Activated CD4-positive, alpha-beta memory T cell treated with anti-CD3 and anti-CD28 coated beads, Interleukin-2, amount 10 ng/mL, durations not matched to agents 7 days and 5 days (primary cell): ENCODE measurements at regions not wholly inside any gene's neighbourhood (a gene's known extent, or its start where the extent isn't known, plus 50 kb on each side); places are given as distances from the start of the nearest gene placed in this dataset.

Experiments
- CTCF ChIA-PET: fragments of 350-600 bp; sonication (Branson Sonifier 250); formaldehyde crosslinking; loops from one replicate; lab custom pipeline; 2021; ENCODE audit warnings: antibody characterized with exemption, inconsistent platforms; lab: Charles Lee
- POLR2A ChIA-PET: fragments of 350-600 bp; sonication (Branson Sonifier 250); formaldehyde crosslinking; loops from one replicate; lab custom pipeline; 2021; ENCODE audit warnings: antibody characterized with exemption; lab: Charles Lee
- DNase-seq: peaks from one replicate; pipeline ENCODE4 v3.0.0-alpha.2; 2020
- H3K27ac Mint-ChIP-seq: one replicate; pipeline ENCODE4 v1.8.0; 2021; ENCODE audit warnings: mild to moderate bottlenecking, mixed read lengths
- H3K27me3 Mint-ChIP-seq: one replicate; pipeline ENCODE4 v1.8.0; 2021; ENCODE audit warnings: mixed read lengths
- H3K36me3 Mint-ChIP-seq: one replicate; pipeline ENCODE4 v1.8.0; 2021; ENCODE audit warnings: low read depth, mixed read lengths
- H3K4me1 Mint-ChIP-seq: one replicate; pipeline ENCODE4 v1.8.0; 2021; ENCODE audit warnings: mixed read lengths
- H3K4me3 Mint-ChIP-seq: one replicate; pipeline ENCODE4 v1.8.0; 2021; ENCODE audit warnings: mild to moderate bottlenecking, mixed read lengths
- H3K9me3 Mint-ChIP-seq: one replicate; pipeline ENCODE4 v1.8.0; 2021; ENCODE audit warnings: mixed read lengths

DNA sequence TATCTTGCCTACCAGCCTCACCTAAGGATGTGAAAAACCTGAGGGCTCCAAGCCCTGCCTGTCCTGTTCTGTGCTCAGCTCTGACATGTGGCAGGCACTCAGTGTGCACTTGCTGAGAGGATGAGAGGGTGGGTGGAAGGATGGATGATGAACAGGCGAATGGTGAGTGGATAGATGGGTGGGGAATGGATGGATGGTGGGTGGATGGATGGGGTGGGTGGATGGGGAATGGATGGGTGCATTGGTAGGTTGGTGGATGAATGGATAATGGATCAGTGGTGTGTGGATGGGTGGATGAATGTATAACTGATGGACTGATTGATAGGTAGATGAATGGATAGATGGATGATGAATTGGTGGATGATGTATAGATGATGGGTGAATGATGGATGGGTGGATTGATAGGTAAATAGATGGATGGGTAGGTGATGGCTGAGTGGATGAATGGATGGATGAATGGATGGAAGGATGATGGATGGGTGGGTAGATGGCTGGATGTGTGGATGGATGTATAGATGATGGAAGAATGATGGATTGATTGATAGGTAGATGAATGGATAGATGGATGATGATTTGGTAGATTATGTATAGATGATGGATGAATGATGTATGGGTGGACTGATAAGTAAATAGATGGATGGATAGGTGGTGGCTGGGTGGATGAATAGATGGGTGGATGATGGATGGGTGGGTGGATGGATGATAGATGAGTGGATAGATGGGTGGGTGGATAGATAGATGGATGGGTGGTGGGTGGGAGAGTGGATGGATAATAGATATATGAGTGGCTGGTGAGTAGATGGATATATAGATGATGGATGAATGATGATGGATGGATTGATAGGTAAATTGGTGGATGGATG lies 69.3 kb upstream of the NKX1-1 start:
- POLR2A ChIA-PET = no interaction called here
- no peaks in the 10 kb centered on the region for H3K36me3 Mint-ChIP-seq
- H3K27me3 Mint-ChIP-seq = no peaks in the 10 kb centered on the region
- no peak overlapping the region for H3K4me3 Mint-ChIP-seq
- CTCF ChIA-PET = no interaction called here
- no peaks in the 10 kb centered on the region for H3K4me1 Mint-ChIP-seq
- H3K27ac Mint-ChIP-seq = no peak overlapping the region
- peaks cover 2% of the 10 kb centered on the region for H3K9me3 Mint-ChIP-seq
- DNase-seq = no peak

DNA sequence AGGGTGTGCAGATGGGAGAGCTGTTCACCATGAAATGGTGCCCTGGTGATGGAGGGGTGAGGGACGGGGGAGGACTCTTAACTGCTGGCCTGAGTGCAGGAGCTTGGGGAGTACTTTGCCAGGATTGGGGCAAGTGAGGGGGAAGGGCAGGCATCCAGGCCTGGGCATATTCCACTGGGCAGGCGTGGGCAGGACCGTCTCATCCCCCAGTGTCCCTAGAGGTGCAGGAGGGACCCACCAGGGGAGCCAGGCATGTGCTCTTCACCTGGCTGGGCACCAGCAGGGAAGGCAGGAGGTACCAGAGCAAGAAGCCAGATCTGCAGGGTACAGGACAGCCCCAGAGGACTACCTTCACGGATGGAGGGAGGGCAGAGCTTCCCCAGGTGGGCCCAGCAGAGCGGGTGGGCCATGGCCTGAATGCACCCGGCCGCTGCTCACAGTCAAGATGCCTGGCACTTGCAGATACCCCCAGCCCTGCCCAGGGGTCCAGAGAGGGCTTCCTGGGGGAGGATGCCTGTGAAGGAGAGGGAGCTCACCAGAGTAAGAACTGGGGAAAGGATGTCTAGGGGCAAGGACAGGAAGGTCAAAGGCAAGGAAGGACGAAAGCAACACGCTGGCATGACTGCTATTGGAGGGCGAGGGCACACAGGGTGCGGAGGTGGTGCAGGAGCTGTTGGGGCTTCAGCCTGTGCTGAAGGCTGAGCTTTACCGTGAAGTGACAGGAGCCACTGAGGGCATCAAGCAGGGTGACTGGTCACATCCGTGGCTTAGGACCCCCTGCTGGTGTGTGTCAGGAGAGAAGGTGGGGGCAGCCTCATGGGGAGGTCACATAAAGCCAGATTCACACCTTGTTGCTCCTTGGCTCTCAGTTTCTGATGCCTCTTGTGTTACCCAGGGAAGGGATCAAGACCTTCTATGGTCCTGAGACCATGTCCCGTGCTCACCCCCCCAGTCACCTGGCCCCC lies 68.2 kb upstream of the NKX1-1 start:
- POLR2A ChIA-PET = no interaction called here
- no peaks in the 10 kb centered on the region for H3K4me1 Mint-ChIP-seq
- H3K4me3 Mint-ChIP-seq = no peak overlapping the region
- no peaks in the 10 kb centered on the region for H3K27me3 Mint-ChIP-seq
- no peak overlapping the region for H3K27ac Mint-ChIP-seq
- CTCF ChIA-PET = no interaction called here
- H3K36me3 Mint-ChIP-seq = no peaks in the 10 kb centered on the region
- DNase-seq = no peak
- H3K9me3 Mint-ChIP-seq = no peaks in the 10 kb centered on the region

DNA sequence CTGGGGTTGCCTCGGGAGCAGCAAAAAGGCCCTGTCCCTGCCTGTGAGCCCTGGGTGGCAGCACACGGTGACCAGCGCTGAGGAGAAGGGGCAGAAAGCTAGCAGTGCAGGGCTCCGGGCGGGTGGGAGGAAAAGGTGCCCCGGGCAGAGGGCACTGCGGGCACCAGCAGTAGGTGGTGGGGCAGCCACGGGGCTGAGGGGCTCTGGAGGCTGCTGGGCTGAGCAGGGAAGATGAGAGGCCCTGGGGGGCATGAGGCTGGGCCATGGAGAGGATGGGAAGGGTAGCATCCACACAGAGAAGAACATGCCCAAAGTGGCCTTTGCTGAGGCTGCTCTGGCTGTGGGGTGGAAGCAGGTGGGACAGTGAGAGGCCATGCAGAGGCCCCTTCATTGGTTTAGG lies 67.5 kb upstream of the NKX1-1 start:
- Mint-ChIP-seq H3K36me3 (no peaks in the 10 kb centered on the region), H3K27me3 (no peaks in the 10 kb centered on the region), H3K9me3 (no peaks in the 10 kb centered on the region), H3K27ac (no peak overlapping the region), H3K4me3 (no peak overlapping the region), H3K4me1 (no peaks in the 10 kb centered on the region)
- DNase-seq = no peak
- ChIA-PET CTCF (no interaction called here), POLR2A (no interaction called here)

DNA sequence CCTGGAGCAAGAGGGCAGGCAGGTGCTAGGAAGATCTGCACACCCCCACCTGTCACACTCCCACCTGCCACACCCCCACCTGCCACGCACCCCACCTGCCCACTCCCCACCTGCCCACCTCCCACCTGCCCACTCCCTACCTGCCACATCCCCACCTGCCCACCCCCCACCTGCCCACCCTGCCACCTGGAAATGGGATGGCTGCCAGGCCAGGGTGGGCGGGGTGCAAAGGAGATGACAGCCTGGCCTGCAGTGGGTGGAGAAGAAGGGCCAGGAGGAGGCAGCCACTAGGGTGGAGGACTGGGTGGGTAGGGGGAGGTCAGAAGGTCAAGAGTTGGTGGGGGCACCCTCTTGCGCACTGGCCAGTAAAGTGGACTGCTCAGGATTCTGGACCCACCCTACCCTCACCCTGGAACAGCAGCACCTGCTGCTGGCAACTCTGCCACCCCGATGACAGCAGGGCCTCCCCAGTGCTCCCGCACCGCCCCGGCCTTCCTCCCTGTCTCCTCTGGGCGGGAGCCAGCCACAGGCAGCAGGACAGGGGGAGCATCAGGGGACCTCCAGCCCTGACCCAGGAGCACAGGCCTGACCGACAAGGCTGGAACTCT lies 66.8 kb upstream of the NKX1-1 start:
- no peak for DNase-seq
- Mint-ChIP-seq H3K27ac (no peak overlapping the region), H3K4me1 (no peaks in the 10 kb centered on the region), H3K27me3 (no peaks in the 10 kb centered on the region), H3K36me3 (no peaks in the 10 kb centered on the region), H3K9me3 (peaks cover 5% of the 10 kb centered on the region), H3K4me3 (no peak overlapping the region)
- POLR2A ChIA-PET = no interaction called here
- CTCF ChIA-PET = no interaction called here

DNA sequence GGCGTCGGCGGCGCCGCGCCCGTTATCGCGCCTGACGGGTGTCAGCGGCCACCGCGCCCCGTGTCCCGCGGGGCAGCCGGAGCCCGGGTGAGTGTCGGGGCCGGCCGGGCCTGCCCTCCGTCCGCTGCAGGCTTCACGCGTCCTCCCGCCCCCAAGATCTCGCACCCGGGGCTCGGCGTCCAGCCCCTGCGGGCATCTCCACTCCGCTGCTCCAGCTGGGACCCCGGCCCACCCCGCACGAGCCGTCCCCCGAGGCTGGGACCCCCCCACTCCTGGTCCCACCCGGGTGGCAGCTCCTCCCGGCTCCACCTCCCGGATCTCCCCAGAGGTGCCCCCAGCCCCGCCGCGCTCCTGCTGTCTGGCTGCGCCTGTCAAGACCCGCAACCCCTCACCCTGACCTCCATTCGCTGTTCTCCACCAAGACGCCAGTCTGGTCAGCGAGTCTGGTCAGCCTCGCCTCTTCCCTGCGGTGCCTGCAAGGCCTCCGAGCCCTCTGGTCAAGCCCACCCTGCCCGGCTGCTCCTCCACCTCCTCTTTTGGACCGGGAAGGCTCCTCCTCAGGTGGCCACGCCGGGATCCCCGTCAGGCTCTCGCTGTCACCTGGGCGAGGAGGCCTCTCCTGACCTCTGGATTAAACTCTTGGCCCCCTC lies 66.0 kb upstream of the NKX1-1 start:
- Mint-ChIP-seq H3K36me3 (no peaks in the 10 kb centered on the region), H3K4me3 (no peak overlapping the region), H3K27me3 (no peaks in the 10 kb centered on the region), H3K4me1 (no peaks in the 10 kb centered on the region), H3K9me3 (peaks cover 12% of the 10 kb centered on the region), H3K27ac (no peak overlapping the region)
- no peak for DNase-seq
- ChIA-PET POLR2A (no interaction called here), CTCF (no interaction called here)

DNA sequence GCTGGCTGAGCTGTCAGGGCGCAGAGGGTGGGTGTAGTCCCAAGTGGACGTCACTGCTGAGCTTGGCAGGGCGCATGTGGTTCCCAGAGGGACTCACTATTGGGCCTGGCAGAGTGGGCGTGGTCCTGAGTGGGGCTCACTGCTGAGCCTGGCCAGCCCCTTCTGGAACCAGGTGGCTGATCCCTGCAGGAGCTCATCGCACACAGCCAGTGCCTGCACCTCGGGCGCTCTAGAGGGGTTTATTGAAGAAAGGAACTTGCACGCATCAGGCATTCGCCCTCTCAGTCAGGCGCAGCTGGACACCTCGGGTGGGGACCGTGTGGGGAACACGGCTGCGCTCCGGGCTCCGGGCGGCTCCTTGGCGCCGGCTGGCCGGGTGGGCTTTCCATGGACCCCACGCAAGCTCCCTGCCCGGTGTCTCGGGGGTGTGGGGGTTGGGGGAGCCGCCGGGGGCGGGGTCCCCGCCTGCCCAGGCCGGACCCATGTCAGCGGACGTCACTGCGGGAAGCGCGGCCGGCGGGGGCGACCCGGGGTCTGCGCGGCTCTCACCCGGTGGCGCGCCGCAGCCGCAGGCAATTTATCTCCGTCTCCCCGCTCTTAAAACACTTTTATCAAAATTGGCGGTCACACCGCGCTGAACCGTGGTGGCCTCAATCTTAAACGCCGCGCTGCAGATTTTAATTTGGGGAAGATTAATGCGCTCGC lies 65.4 kb upstream of the NKX1-1 start:
- Mint-ChIP-seq H3K4me1 (no peaks in the 10 kb centered on the region), H3K9me3 (peaks cover 13% of the 10 kb centered on the region), H3K27me3 (no peaks in the 10 kb centered on the region), H3K36me3 (no peaks in the 10 kb centered on the region), H3K4me3 (no peak overlapping the region), H3K27ac (no peak overlapping the region)
- CTCF ChIA-PET = no interaction called here
- POLR2A ChIA-PET = no interaction called here
- no peak for DNase-seq

DNA sequence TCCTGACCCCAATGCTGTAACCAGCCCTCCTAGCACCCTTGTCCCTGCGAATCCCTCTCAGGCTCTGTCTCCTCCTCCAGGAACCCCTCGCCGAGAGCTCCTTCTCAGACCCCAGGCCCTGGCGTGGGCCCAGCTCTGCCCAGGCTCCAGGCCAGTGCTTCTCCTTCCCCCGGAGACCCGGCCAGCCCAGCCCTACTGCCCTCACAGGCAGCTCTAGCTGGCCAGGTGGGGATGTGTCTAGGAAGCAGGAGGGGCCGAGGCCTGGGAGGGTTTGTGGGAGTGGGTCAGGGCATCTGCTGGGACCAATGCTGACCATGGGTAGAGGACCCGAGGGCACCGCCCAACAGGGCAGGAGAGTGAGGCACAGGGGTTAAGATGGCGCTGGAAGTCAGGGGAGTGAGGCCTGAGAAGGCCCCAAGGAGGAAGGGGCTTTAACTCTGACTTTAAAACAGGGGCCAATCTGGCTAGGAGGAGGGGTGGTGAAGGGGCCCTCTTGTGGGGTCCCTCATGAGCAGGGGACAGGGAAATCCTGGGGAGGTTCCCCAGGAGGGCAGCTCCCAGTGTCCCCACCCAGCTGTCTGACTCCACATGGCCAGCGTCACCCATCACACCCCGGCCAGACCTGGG lies 64.7 kb upstream of the NKX1-1 start:
- POLR2A ChIA-PET = no interaction called here
- no peak overlapping the region for H3K4me3 Mint-ChIP-seq

DNA sequence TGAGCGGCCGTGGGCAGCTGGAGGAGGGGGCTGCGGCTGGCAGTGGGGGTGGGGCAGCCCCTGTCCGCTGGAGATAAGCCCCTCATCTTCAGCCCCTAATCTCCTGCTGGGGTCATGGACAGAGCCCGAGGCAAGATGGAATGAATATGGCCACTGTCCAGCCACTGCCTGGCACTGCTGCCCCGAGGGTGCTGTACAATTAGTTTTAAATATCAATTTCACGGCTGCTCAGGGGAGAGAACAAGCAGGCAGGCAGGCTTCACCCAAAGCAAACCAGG lies 64.1 kb upstream of the NKX1-1 start:
- H3K4me1 Mint-ChIP-seq = no peaks in the 10 kb centered on the region

More for the DNA sequence above, 64.7 kb upstream of the NKX1-1 start:
- no peak overlapping the region for H3K27ac Mint-ChIP-seq
- no peaks in the 10 kb centered on the region for H3K4me1 Mint-ChIP-seq
- CTCF ChIA-PET = no interaction called here
- peaks cover 13% of the 10 kb centered on the region for H3K9me3 Mint-ChIP-seq
- no peaks in the 10 kb centered on the region for H3K27me3 Mint-ChIP-seq
- DNase-seq = no peak
- H3K36me3 Mint-ChIP-seq = no peaks in the 10 kb centered on the region

DNA sequence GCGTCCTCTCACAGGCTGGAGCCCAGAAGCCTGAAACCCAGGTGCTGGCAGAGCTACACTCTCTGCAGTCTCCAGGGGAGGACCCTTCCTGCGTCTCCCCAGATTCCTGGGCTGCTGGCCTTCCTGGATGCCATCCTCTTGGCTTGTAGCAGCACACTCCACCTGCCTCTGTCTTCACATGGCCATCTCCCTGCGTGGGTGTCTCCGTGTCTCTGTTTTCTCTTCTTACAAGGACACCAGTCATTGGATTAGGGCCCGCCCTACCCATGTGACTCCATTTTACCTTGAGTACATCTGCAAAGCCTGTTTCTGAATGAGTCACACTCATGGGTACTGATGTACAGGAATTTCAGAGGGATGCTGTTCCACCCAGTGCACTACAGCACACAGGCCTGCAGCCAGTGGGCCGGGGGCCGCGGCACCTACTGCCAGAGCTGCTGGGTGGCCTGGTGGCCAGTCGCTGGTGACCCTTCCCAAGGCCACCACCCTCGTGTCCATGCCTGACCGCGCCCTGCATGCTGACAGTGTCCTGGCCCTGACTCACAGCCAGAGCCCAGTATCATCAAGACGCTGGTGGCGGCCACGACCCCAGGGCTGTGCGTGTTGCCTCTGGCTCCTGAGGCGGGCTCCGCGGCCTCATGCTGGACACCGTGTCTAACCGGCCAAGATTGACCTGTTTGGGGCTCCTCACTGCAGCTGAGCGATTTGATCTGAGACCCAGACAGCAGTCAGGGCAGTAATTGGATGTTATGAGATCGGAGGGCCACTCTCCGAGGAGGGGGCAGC lies 63.6 kb upstream of the NKX1-1 start:
- ChIA-PET CTCF (no interaction called here), POLR2A (no interaction called here)
- Mint-ChIP-seq H3K27ac (no peak overlapping the region), H3K4me3 (no peak overlapping the region), H3K9me3 (peaks cover 13% of the 10 kb centered on the region), H3K36me3 (no peaks in the 10 kb centered on the region), H3K27me3 (no peaks in the 10 kb centered on the region), H3K4me1 (no peaks in the 10 kb centered on the region)
- no peak for DNase-seq

More for the DNA sequence above, 64.1 kb upstream of the NKX1-1 start:
- POLR2A ChIA-PET = no interaction called here
- CTCF ChIA-PET = no interaction called here
- peaks cover 13% of the 10 kb centered on the region for H3K9me3 Mint-ChIP-seq
- no peak for DNase-seq
- H3K27ac Mint-ChIP-seq = no peak overlapping the region
- H3K36me3 Mint-ChIP-seq = no peaks in the 10 kb centered on the region
- H3K27me3 Mint-ChIP-seq = no peaks in the 10 kb centered on the region
- no peak overlapping the region for H3K4me3 Mint-ChIP-seq

DNA sequence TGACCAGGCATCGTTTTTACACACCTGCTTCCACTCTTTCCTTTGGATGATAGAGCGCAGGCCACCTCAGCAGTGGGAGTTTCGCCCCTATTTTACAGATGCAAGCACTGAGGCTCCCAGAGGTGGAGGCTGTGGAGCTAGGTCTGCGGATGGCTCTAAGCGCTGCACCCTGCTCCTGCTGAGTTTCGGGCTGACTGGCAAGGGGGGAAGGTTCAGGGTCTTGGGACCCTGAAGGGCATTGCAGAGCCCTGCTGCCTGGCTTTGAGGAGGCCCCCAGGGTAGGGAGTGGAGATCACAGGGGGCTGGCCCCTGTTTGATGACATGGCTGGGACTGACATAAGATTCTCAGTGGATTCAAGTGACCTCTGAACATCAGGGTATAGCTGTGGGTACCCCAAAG lies 62.8 kb upstream of the NKX1-1 start:
- peaks cover 13% of the 10 kb centered on the region for H3K9me3 Mint-ChIP-seq
- no peaks in the 10 kb centered on the region for H3K4me1 Mint-ChIP-seq
- no peaks in the 10 kb centered on the region for H3K36me3 Mint-ChIP-seq
- H3K4me3 Mint-ChIP-seq = no peak overlapping the region
- no peak overlapping the region for H3K27ac Mint-ChIP-seq
- DNase-seq = no peak
- no peaks in the 10 kb centered on the region for H3K27me3 Mint-ChIP-seq
- ChIA-PET POLR2A (no interaction called here), CTCF (no interaction called here)

DNA sequence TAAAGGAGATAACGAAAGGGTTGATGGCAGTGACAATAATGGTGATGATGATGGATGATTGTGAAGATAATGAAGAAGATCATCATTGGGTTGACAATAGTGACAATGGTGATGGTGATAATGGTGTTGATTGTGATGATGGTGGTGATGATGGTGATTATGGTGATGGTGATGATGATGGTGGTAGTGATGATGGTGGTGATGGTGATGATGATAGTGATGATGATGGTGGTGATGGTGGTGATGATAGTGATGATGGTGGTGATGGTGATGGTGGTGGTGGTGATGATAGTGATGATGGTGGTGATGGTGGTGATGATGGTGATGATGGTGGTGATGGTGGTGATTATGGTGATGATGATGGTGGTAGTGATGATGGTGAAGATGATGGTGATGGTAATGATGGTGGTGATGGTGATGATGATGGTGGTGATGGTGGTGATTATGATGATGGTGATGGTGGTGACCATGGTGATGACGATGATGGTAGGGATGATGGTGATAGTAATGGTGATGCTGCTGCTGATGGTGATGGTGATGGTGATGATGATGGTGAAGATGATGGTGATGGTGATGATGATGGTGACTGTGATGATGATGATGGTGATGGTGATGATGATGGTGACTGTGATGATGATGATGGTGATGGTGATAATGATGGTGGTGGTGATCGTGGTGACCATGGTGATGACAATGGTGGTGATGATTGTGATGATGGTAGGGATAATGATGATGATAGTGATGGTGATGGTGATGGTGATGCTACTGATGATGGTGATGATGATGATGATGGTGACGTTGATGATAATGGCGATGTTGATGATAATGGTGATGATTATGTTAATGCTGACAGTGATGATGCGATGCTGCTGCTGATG lies 61.6 kb upstream of the NKX1-1 start:
- no peak overlapping the region for H3K27ac Mint-ChIP-seq
- H3K4me1 Mint-ChIP-seq = no peaks in the 10 kb centered on the region
- H3K36me3 Mint-ChIP-seq = no peaks in the 10 kb centered on the region
- DNase-seq = no peak
- CTCF ChIA-PET = no interaction called here
- no peak overlapping the region for H3K4me3 Mint-ChIP-seq
- H3K9me3 Mint-ChIP-seq = peaks cover 13% of the 10 kb centered on the region
- no peaks in the 10 kb centered on the region for H3K27me3 Mint-ChIP-seq
- POLR2A ChIA-PET = no interaction called here
